Endothelial cell of umbilical vein (primary cell): ENCODE measurements at regions not wholly inside any gene's neighbourhood (a gene's known extent, or its start where the extent isn't known, plus 50 kb on each side); places are given as distances from the start of the nearest gene placed in this dataset.

Experiments used
- BruUV-seq: library from RNA; stranded (reverse); fragments of 400-500 nt; replicated peaks from 2 replicates; lab custom pipeline; 2021; lab: Mats Ljungman, UMichigan
- CTCF ChIA-PET: fragments of 300-600, 350-600 bp; sonication (Branson Sonifier 250); formaldehyde crosslinking; loops from one replicate; lab custom pipeline; 2021; ENCODE audit warnings: antibody characterized with exemption, inconsistent platforms; lab: Charles Lee
- POLR2A ChIA-PET: fragments of 300-600, 350-600 bp; sonication (Branson Sonifier 250); formaldehyde crosslinking; loops from one replicate; lab custom pipeline; 2021; ENCODE audit warnings: antibody characterized with exemption, inconsistent platforms; lab: Charles Lee
- DNase-seq: peaks from one replicate; pipeline ENCODE4 v3.0.0-alpha.2; 2011; ENCODE audit warnings: low read depth, low spot score
- FAIRE-seq: peaks from 2 replicates; lab custom pipeline; 2011; peaks lifted over from hg19 to GRCh38; lab: Jason Lieb, UNC
- H2AFZ ChIP-seq: 2 replicates; pipeline ENCODE4 v1.6.0; 2012; ENCODE audit warnings: low read depth, low read length, control low read depth, inconsistent platforms
- H3K27ac ChIP-seq: 2 replicates; pipeline ENCODE4 v1.5.1; 2011; ENCODE audit warnings: low read depth, mild to moderate bottlenecking, control low read depth, low read length, moderate library complexity; ENCODE audit not compliant: insufficient read depth
- H3K27me3 ChIP-seq, 2 experiments: 2 replicates each; pipeline versions ENCODE4 v1.6.0 to v1.6.1; 2011; ENCODE audit warnings: low read length in 2 of 2, mixed read lengths in 1 of 2; ENCODE audit not compliant: control insufficient read depth in 2 of 2, insufficient read depth in 2 of 2
- H3K36me3 ChIP-seq, 2 experiments: 2 replicates in 1 of 2; 3 replicates in 1 of 2; pipeline ENCODE4 v1.5.1; 2011; ENCODE audit warnings: low read length in 2 of 2, mild to moderate bottlenecking in 1 of 2, moderate library complexity in 1 of 2; ENCODE audit not compliant: control insufficient read depth in 2 of 2, insufficient read depth in 2 of 2; ENCODE audit errors: extremely low read depth in 1 of 2
- H3K4me1 ChIP-seq: 3 replicates; pipeline ENCODE4 v1.5.1; 2011; ENCODE audit warnings: mild to moderate bottlenecking, low read length; ENCODE audit not compliant: control insufficient read depth, insufficient read depth; ENCODE audit errors: extremely low read depth
- H3K4me2 ChIP-seq: 2 replicates; pipeline ENCODE4 v1.6.1; 2011; ENCODE audit warnings: low read length, control low read depth, mixed read lengths; ENCODE audit not compliant: insufficient read depth
- H3K4me3 ChIP-seq, 3 experiments: fragments of 200-600 bp in 1 of 3; sonication (generic), shearing (Covaris generic) in 1 of 3; replicated peaks in 1 of 3; 2 replicates each; pipeline ENCODE4 v1.5.1; 2011 to 2016; ENCODE audit warnings: control low read depth in 3 of 3, low read length in 3 of 3, mild to moderate bottlenecking in 2 of 3, inconsistent platforms in 1 of 3, low read depth in 1 of 3, moderate library complexity in 1 of 3; ENCODE audit not compliant: insufficient read depth in 1 of 3
- H3K79me2 ChIP-seq: 2 replicates; pipeline ENCODE4 v1.6.0; 2012; ENCODE audit warnings: low read length, inconsistent platforms; ENCODE audit not compliant: control insufficient read depth, insufficient read depth
- H3K9ac ChIP-seq: replicated peaks from 2 replicates; pipeline ENCODE3; 2011; ENCODE audit warnings: low read length, control low read depth; ENCODE audit not compliant: insufficient read depth; ENCODE audit errors: extremely low read depth
- H3K9me1 ChIP-seq: replicated peaks from 3 replicates; pipeline ENCODE4 v1.6.0; 2011; ENCODE audit warnings: mild to moderate bottlenecking, low read length; ENCODE audit not compliant: control insufficient read depth, insufficient read depth; ENCODE audit errors: extremely low read depth
- H3K9me3 ChIP-seq: replicated peaks from 2 replicates; pipeline ENCODE4 v1.5.1; 2012; ENCODE audit warnings: low read length, inconsistent platforms; ENCODE audit not compliant: control insufficient read depth, insufficient read depth
- H4K20me1 ChIP-seq: replicated peaks from 2 replicates; pipeline ENCODE3; 2011; ENCODE audit warnings: mild to moderate bottlenecking, low read length; ENCODE audit not compliant: control insufficient read depth, insufficient read depth; ENCODE audit errors: extremely low read depth
- EZH2 ChIP-seq: IDR thresholded peaks from 2 replicates; pipeline ENCODE4 v1.6.1; 2012; ENCODE audit warnings: borderline replicate concordance, low read depth, mild to moderate bottlenecking, moderate library complexity, low read length, inconsistent platforms; ENCODE audit not compliant: severe bottlenecking
- FOS ChIP-seq: IDR thresholded peaks from 2 replicates; pipeline ENCODE4 v1.6.1; 2011; ENCODE audit warnings: mild to moderate bottlenecking, low read length, moderate library complexity, borderline replicate concordance; ENCODE audit not compliant: insufficient read depth
- GATA2 ChIP-seq: IDR thresholded peaks from 2 replicates; pipeline ENCODE4 v1.7.0; 2011; ENCODE audit warnings: low read depth, mild to moderate bottlenecking, moderate library complexity, mixed read lengths, low read length; ENCODE audit not compliant: insufficient read length, insufficient read depth
- JUN ChIP-seq: IDR thresholded peaks from 2 replicates; pipeline ENCODE4 v1.6.1; 2011; ENCODE audit warnings: borderline replicate concordance, low read depth; ENCODE audit not compliant: insufficient read length, insufficient read depth
- MYC ChIP-seq: IDR thresholded peaks from one replicate; pipeline ENCODE4 v1.6.1; 2011; ENCODE audit warnings: mild to moderate bottlenecking, low read depth, low read length
- POLR2A ChIP-seq: IDR thresholded peaks from 2 replicates; pipeline ENCODE4 v1.6.1; 2012; ENCODE audit warnings: low read depth, mild to moderate bottlenecking, control low read depth, low read length
- POLR2AphosphoS5 ChIP-seq: IDR thresholded peaks from 2 replicates; pipeline ENCODE4 v1.6.1; 2012; ENCODE audit warnings: low read depth, mild to moderate bottlenecking, control low read depth, low read length, moderate library complexity; ENCODE audit not compliant: insufficient read depth
- dilution Hi-C: fragments of 300-500 bp; cut with MboI; formaldehyde crosslinking; loops from one replicate; pipeline ENCODE4 v1.15.0; 2019; ENCODE audit warnings: low sequenced_read_pairs; ENCODE audit not compliant: extremely low pct_ligation_motif_present
- intact Hi-C: fragments of 100-400 bp; cut with micrococcal nuclease; formaldehyde crosslinking; loops from one replicate; pipeline ENCODE4 v1.10.0; 2022
- TF ChIP-seq, protein P1 (sequence below), 2 donors: IDR thresholded peaks; 1 replicate in 1 of 2; 2 replicates in 1 of 2; pipeline ENCODE4 v1.5.1; 2011; ENCODE audit warnings: low read length in 2 of 2, mild to moderate bottlenecking in 2 of 2, moderate library complexity in 2 of 2, control low read depth in 1 of 2, inconsistent platforms in 1 of 2, low read depth in 1 of 2; ENCODE audit not compliant: insufficient read depth in 1 of 2; ENCODE audit errors: extremely low read depth in 1 of 2
- TF ChIP-seq, protein P2 (sequence below): IDR thresholded peaks from 2 replicates; pipeline ENCODE4 v1.6.1; 2011; ENCODE audit not compliant: insufficient read depth, insufficient read length

DNA sequence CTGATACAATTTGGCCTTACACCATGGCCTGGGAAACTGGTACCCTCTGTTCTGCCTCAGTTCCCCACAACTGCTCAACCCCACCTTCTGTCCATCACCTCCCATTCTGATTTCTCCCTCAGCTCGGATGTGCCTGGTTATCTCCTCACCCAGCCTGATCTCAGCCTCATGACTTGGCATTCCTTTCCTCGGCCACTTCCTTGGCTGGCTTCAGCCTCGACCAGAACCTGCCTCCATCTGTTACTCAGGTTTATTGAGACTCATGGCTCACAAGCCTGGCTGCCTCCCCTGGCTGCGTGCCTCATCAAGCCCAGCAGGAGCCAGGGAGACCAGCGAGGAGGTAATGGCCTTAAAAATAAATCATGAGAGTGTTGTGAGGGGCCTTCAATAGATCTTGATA lies 356.2 kb upstream of the SPRED2 start:
- DNase-seq = no peak
- no peak overlapping the region for H3K4me3 ChIP-seq
- no peak overlapping the region for H3K9ac ChIP-seq
- H4K20me1 ChIP-seq = no peaks in the 10 kb centered on the region
- H3K36me3 ChIP-seq = no peaks in the 10 kb centered on the region
- no peaks in the 10 kb centered on the region for H3K4me1 ChIP-seq
- CTCF ChIA-PET = no interaction called here
- H2AFZ ChIP-seq = no peak overlapping the region
- no peaks in the 10 kb centered on the region for H3K27me3 ChIP-seq
- no peak for FAIRE-seq
- H3K9me1 ChIP-seq = no peaks in the 10 kb centered on the region
- BruUV-seq = no TSS peak
- dilution Hi-C loops (no loop called here), intact Hi-C loops (no loop called here)
- H3K9me3 ChIP-seq = no peaks in the 10 kb centered on the region
- H3K79me2 ChIP-seq = no peaks in the 10 kb centered on the region
- POLR2A ChIA-PET = no interaction called here
- TF ChIP-seq JUN = no peak
- no peak overlapping the region for H3K27ac ChIP-seq
- H3K4me2 ChIP-seq = no peak overlapping the region

DNA sequence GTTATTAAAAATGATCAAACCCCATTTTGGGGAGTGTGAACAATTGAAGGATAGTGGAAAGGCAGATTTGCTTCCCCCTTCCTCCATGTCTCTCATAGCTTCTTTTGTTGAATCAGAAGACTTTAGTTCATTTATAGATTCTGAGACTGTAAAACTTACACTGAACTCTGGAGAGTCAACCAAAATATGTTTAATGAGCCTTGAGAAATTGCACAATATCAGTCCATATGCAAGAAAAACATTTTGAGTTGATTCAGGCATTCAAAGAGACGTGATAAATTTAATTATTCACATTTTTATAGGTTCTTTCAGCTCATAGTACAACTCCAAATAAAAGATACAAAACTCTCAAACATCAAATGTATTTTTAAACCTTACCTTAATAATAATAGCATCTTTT lies 354.4 kb upstream of the SPRED2 start:
- H3K27ac ChIP-seq = no peak overlapping the region
- H3K9ac ChIP-seq = no peak overlapping the region
- FAIRE-seq (no peak), DNase-seq (no peak)
- no peak for TF ChIP-seq EZH2
- no peak for TF ChIP-seq FOS
- TF ChIP-seq, protein P1, sequence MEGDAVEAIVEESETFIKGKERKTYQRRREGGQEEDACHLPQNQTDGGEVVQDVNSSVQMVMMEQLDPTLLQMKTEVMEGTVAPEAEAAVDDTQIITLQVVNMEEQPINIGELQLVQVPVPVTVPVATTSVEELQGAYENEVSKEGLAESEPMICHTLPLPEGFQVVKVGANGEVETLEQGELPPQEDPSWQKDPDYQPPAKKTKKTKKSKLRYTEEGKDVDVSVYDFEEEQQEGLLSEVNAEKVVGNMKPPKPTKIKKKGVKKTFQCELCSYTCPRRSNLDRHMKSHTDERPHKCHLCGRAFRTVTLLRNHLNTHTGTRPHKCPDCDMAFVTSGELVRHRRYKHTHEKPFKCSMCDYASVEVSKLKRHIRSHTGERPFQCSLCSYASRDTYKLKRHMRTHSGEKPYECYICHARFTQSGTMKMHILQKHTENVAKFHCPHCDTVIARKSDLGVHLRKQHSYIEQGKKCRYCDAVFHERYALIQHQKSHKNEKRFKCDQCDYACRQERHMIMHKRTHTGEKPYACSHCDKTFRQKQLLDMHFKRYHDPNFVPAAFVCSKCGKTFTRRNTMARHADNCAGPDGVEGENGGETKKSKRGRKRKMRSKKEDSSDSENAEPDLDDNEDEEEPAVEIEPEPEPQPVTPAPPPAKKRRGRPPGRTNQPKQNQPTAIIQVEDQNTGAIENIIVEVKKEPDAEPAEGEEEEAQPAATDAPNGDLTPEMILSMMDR (IDR thresholded peaks at IDR 0.05; ENCODE audit: extremely low read depth in 1 of 2, insufficient read depth in 1 of 2, low read depth in 1 of 2, low read length in 2 of 2) = no peak
- no peak for TF ChIP-seq POLR2AphosphoS5
- TF ChIP-seq MYC = no peak
- TF ChIP-seq JUN = no peak
- no peak for TF ChIP-seq GATA2
- TF ChIP-seq POLR2A = no peak
- TF ChIP-seq, protein P2, sequence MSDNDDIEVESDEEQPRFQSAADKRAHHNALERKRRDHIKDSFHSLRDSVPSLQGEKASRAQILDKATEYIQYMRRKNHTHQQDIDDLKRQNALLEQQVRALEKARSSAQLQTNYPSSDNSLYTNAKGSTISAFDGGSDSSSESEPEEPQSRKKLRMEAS = no peak
- no peaks in the 10 kb centered on the region for H3K27me3 ChIP-seq
- no peaks in the 10 kb centered on the region for H3K9me1 ChIP-seq
- H4K20me1 ChIP-seq = no peaks in the 10 kb centered on the region
- no peaks in the 10 kb centered on the region for H3K9me3 ChIP-seq
- H3K4me1 ChIP-seq = no peaks in the 10 kb centered on the region
- ChIA-PET CTCF (no interaction called here), POLR2A (no interaction called here)
- no TSS peak for BruUV-seq
- H3K4me3 ChIP-seq = no peak overlapping the region
- dilution Hi-C loops = no loop called here
- H2AFZ ChIP-seq = no peak overlapping the region
- no peak overlapping the region for H3K4me2 ChIP-seq
- H3K79me2 ChIP-seq = no peaks in the 10 kb centered on the region
- intact Hi-C loops = no loop called here
- H3K36me3 ChIP-seq = no peaks in the 10 kb centered on the region
